ENCODE measurements at regions not wholly inside any gene's neighbourhood (a gene's known extent, or its start where the extent isn't known, plus 50 kb on each side); places are given as distances from the start of the nearest gene placed in this dataset.

- DNase-seq (ENCODE audit: low read depth, low spot score) = no peak
Observed at GRCh38 chr6:148203970-148204369, 138.7 kb upstream of the SASH1 start.

- no peak for DNase-seq (ENCODE audit: low read depth, low spot score)
Observed at GRCh38 chr6:148208298-148208697, 134.3 kb upstream of the SASH1 start.

GRCh38 chr6:148211777-148212324, 130.8 kb upstream of the SASH1 start:
- DNase-seq (ENCODE audit: low read depth, low spot score) = no peak

GRCh38 chr6:148212366-148212765, 130.3 kb upstream of the SASH1 start:
- no peak for DNase-seq (ENCODE audit: low read depth, low spot score)

GRCh38 chr6:148213366-148213765, 129.3 kb upstream of the SASH1 start:
- no peak for DNase-seq (ENCODE audit: low read depth, low spot score)

GRCh38 chr6:148214667-148215066, 128.0 kb upstream of the SASH1 start:
- no peak for DNase-seq (ENCODE audit: low read depth, low spot score)

- no peak for DNase-seq (ENCODE audit: low read depth, low spot score)
Observed at GRCh38 chr6:148217051-148217450, 125.6 kb upstream of the SASH1 start.

GRCh38 chr6:148217921-148218320, 124.7 kb upstream of the SASH1 start:
- no peak for DNase-seq (ENCODE audit: low read depth, low spot score)

GRCh38 chr6:148218542-148219258, 123.9 kb upstream of the SASH1 start:
- no peak for DNase-seq (ENCODE audit: low read depth, low spot score)

GRCh38 chr6:148221196-148221979, 121.2 kb upstream of the SASH1 start:
- no peak for DNase-seq (ENCODE audit: low read depth, low spot score)

- DNase-seq (ENCODE audit: low read depth, low spot score) = no peak
Observed at GRCh38 chr6:148222376-148222775, 120.3 kb upstream of the SASH1 start.

- no peak for DNase-seq (ENCODE audit: low read depth, low spot score)
Observed at GRCh38 chr6:148222846-148223245, 119.8 kb upstream of the SASH1 start.

GRCh38 chr6:148223424-148223842, 119.2 kb upstream of the SASH1 start:
- DNase-seq (ENCODE audit: low read depth, low spot score) = no peak

- no peak for DNase-seq (ENCODE audit: low read depth, low spot score)
Observed at GRCh38 chr6:148225871-148226270, 116.8 kb upstream of the SASH1 start.

GRCh38 chr6:148226284-148226683, 116.4 kb upstream of the SASH1 start:
- DNase-seq (ENCODE audit: low read depth, low spot score) = no peak

- no peak for DNase-seq (ENCODE audit: low read depth, low spot score)
Observed at GRCh38 chr6:148231572-148231971, 111.1 kb upstream of the SASH1 start.

- no peak for DNase-seq (ENCODE audit: low read depth, low spot score)
Observed at GRCh38 chr6:148235446-148235845, 107.2 kb upstream of the SASH1 start.

GRCh38 chr6:148238713-148239112, 103.9 kb upstream of the SASH1 start:
- no peak for DNase-seq (ENCODE audit: low read depth, low spot score)

GRCh38 chr6:148239215-148239614, 103.4 kb upstream of the SASH1 start:
- DNase-seq (ENCODE audit: low read depth, low spot score) = no peak

GRCh38 chr6:148239801-148240460, 102.7 kb upstream of the SASH1 start:
- no peak for DNase-seq (ENCODE audit: low read depth, low spot score)

- DNase-seq (ENCODE audit: low read depth, low spot score) = no peak
Observed at GRCh38 chr6:148240461-148240840, 102.2 kb upstream of the SASH1 start.

GRCh38 chr6:148240861-148241477, 101.7 kb upstream of the SASH1 start:
- DNase-seq (ENCODE audit: low read depth, low spot score) = no peak

All from brain pericyte (primary cell).